GM18517 (cell line): ENCODE measurements at regions not wholly inside any gene's neighbourhood (a gene's known extent, or its start where the extent isn't known, plus 50 kb on each side); places are given as distances from the start of the nearest gene placed in this dataset.

ENCODE experiments used
- ATAC-seq: cut with Tn5 transposase; IDR thresholded peaks from one replicate; pipeline ENCODE4 v1.9.1; 2021; ENCODE audit warnings: mild to moderate bottlenecking, moderate library complexity; ENCODE audit not compliant: unreplicated experiment

DNA sequence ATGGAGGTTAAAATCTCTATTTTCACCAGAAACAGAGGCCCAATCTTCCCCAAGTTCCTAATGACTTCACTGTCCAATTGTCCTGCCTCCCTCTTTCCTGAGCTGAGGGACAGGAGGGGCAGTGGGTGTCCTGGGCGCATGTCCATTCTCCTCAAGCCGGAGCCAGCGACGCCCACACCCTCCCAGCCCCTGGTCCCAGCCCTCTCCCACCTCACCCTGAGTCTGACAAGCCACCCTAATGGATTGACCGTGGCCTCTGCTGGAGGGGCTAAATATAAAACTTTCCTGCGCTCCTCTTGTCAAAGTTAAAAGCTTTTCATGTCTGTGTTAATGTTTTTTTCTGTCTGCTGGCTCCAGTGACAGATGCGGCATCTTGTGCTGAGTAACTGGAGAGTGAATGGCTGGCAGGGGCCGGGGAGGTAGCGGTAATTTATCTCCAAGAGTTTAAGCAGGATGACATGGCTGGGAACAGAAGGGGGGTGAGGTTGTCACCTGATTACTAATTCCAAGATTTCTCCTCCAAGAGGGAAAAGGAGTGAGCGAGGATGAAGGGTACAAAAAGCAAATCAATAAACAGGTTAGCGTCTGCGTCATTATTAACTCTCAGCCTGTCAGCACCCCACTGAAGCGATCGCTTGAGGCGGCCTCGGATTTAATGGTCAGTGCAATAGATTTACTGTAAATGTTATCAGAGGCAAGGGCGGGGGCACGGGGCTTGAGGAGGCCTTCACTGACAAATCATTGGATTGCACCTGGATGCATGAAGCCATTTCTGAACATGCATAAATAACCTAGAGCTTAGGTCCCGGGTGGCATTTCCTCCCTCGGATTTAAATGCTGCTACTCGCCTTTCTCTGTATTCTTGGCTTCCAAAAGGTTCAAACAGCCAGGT, 118.1 kb upstream of the MAFB start:
- no peak for ATAC-seq

DNA sequence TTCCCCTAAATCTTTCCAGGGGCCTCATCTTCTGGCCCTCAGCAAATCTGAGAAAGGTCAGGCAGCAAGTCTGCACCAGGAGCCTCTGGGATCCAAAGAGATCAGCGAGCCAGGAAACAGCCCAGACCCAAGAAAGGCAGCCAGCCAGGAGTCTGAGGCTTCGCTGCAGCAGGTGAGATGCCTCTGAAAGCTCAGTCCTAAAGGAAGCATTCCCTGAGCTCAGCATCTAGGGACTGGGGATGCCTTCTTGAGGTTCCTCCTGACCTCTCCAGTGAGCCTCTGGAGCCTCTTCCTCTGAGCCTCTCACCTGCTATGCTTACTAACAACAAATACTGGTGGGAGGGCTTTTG, 118.8 kb upstream of the MAFB start:
- ATAC-seq: no peak

DNA sequence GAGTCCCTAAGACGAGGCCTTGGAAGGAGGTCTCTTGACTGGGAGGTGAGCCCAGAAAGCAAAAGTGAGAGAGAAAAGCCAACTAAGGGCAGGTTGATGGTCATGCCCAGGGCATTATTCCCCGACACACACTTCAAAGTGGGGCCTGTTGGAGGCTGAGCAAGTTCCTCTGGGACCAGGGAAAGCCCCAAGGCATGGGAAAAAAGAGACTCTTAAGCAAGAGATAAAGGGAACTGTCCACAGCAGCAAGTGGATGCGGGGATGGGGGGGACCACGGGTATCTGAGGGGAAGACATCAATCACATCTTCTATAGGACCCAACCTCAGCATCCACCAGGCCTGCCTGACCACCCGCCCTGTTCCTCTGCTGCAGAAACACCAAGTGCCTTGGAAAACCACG, 119.9 kb upstream of the MAFB start:
- ATAC-seq: no peak

DNA sequence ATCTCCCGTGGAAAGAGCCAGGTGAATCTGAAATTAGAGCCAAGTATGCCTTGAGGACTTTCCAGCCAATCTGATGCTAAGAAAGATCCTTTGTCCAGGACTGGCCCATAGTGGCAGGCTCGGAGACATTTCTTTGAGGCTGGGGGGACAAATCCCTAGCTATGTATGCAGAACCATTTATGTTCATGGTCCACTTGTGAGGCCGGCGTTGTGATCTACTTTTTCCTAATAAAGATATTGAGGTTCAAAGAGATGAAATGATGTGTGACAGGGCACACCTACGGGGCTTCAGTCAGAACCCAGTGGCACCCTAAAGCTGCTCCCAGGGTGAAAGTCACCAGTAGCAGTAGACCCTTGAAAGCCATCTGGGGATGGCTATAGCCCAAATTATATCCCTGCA, 120.3 kb upstream of the MAFB start:
- no peak for ATAC-seq

DNA sequence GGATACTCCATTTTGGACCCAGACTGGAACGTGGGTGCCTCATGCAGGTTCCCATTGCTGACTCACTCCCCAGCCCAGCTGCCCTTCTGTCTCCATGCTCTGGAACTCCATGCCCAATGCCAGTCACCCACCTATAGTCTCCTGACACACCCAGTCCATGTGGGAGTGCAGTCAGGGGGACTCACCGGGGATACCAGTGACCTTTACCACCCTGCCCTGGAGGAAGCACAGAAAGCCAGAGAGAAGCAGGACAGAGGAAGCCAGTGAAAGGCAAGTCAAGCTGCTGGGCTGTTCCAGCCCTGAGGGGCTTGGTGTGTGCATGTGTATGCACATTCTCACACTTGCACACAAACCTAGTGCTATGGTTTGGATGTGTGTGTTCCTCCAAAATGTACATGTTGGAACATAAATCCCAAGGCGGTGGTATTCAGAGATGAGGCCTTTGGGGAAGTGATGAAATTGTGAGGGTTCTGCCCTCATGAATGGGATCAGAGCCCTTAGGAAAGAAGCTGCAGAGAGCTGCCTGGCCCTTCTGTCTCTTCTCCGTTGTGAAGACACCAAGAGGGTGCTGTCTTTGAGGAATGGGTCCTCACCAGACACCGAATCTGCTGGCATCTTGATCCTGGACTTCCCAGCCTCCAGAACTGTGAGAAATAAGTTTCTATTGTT, 121.4 kb upstream of the MAFB start:
- no peak for ATAC-seq

DNA sequence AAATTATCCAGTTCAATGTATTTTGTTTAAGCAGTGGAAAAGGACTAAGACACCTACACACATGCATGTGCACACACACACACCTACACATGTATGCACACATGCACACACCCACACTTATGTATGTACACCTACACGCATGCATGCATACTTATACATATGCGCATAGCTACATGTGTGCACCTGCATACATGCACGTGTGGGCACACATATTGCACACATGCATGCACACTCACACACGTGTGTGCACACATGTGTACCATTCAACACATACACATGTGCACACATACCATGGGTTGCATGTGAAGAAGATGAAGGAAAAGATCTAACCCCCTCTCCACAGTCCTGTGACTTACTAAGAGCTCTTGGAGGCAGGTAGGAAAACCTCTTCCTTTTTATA, 122.0 kb upstream of the MAFB start:
- ATAC-seq: no peak

DNA sequence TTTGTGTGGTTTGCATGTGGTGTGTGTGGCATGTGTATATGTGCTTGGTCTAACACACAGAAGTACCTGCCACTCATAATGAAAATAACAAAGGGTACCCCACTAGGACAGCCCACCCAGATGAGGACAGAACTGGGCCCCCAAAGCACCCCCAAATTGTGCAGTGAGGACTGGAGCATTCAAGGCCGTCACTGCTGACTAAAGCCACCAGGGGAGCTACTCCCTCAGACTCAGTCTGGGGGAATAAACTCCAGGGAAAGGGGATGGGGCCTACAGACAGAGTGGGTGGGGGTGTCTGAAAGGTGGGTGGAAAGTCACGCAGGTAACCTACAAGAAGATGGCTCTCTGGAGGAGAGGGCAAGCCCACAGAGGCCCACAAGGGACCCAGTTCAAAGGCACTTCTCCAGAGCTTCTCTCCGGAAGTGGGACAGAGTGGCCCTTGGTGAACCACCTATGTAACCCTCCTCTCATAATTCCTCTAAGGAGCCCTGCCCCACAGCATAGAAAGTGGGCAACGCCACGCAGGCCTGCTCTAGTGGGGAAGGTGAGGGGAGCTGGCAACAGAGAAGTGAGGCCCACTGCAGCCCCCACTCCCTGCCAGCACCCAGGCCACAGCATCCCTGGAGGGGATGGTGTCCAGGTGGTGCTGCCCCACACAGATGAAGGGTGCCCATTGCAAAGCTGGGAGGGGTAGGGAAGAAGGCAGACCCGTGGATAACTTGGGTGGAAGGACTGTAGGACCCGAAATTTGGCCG, 122.8 kb upstream of the MAFB start:
- ATAC-seq: no peak

DNA sequence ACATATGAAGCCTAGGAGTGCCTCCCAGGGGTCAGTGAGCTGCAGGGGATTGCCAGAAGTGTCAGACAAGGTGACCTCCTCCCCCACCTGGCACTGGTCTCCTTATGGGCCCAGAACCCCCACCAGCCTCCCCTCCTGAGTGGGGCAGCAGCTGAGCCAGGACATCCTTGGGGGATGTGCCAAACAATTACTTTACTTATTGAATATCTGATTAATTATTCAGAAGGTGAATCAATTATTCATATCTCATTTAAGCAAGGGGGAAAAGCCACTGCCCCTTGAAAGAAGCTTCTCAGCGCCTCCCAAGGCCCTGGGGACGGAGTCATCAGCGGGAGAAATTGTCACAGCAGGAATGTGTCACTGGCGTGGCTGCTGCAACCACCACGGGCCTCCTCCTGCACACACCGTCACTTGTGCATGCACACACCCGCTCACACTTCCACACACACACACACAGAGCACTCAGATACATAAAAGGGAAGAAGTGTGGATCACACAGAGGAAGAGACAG, 123.4 kb upstream of the MAFB start:
- no peak for ATAC-seq

DNA sequence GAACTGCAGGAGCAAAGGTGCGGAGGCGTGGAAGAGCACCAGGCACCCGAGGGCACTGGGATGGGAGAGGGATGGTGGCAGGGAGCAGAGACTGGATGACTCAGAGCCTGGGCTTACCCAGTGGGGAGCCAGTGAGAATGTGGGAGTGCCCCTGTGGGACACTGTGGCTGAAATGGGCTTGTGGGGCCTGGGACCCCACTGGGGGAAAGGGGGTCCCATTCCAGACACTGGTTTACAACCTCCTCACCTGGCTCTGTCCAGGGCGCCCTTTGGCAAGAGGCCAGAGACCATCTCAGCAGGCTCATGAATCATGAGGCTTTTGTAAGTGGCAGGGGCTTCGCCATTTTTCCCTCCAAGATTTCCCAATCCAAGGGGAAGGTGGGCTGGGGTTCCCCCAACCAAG, 124.0 kb upstream of the MAFB start:
- ATAC-seq: no peak

DNA sequence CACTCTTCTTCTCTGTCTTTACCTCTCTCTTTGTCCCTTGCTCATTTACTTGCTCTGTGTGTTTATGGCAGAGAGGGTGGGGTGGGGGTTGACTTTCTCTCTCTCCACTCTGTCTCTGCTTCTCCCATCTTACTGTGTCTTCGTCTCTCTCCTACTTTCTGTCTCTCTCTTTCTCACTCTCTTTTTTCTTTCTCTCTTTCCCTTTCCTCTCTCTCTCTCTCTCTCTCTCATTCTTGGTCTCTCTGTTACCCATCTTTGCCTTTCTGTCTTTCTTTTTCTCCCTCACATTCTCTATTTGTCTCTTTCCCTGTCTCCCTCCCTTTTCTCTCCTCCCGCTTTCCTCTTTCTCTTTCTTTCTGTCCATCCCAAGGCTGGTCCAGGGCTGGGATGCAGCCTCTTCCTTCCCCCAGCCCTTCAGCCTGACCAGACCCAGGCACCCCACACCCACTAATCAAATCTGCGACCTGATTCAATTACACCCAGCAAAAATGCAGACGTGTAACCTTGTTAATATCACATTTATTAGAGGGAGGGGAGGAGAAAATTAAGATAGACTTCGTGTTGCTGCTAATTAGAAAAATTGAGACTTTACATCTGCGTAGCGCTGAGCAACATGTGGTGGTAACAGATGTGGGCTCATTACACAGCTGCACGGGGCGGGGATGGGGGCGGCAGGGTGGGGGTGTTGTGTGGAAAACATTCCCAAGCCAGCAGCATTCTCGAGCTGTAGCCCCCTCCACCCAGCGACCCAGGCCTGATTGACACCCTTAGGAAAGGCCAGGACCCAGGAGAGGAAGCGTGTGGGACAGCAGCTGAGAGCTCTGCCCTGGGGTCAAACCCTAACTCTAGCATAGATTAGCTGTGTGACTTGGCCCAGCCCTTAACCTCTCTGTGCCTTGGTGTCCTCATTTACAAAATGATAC, 124.9 kb upstream of the MAFB start:
- ATAC-seq: no peak

DNA sequence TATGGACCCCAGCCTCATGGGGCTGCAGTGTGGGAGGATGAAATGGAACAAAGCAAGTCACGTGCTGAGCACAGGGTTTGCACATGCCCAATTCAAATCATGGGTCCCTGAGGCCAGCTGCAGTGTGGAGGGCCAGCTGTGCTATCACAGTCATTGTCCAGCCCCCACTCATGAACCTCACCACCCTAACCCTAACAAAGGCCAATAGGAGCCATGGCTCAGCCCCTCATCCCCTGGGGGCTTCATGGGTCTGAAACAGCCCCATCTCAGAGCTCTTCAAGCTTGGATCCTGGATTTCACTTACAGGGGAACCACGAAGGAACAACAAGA, 125.6 kb upstream of the MAFB start:
- ATAC-seq: no peak

DNA sequence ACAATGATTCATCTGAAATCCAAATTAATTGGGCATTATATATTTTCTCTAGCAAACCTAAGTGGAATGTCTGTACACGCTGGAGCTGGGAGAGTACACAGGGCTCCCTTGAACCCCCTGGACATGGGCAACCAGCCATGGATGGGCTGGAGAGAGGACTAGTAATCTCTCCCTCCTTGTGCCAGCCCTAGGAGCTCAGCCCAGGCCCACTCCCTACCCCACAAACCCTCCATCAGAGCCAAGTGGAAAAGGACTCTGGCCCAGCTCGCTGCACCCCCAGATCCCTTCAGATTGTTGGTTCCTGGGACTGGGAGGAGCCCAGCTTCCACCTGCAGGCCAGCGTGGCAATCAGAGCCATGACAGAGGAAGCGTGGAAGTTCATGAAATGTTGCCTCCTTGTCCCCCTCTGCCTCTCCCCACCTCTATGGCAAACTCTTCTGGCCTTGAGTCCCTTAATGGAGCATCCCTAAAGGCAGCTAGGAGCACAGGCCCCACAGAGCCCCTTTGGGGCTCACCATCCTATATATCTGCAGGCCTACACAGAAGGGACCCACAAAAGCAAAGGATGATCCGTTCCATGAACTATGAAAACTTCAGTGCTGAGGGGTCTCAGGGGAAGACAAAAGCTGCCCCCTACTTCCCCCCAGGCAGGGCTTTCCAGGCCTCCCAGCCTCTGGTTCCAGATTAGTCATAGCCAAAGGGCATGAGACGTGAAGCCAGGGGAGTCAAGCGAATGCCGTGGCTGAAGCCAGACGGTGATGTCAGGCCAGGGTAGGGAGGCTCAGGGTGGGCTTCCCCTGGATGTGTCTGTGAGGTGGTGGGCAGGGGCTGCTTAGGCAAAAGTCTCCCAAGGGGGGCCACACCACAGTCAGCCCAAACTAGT, 126.4 kb upstream of the MAFB start:
- no peak for ATAC-seq

DNA sequence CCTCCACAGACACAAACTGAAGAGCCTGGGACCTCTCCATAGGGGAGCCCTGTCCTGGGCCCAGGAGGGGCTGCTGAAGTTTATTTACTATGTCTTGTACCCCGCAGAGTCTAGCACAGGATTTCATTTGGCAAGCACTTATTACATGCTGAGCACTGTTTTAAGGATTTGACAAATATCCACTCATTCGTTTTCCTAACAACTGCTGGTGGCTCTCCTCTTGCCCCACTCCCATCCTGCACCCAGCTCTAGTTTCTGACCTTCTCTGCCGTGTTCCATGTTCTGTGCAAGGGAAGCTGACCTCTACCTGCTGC, 127.0 kb upstream of the MAFB start:
- no peak for ATAC-seq

DNA sequence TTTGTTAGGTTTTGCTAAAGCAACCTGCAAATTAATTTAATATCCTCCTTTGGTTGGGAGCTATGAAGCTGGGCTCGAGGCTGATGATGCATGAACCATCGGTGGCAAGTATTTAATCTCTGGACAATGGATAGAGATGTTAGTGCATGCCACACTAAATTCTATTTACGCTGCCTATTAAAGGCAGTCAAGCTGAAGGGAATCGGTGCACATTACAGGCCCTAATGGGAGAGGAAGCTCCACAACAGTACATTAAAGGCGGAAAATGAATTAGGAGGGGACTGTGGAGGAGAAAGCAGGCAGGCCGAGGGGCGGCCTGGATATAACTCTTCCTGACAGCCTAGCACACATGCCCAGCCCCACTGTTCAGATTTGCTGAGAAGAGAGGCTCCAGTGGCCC, 132.4 kb upstream of the MAFB start:
- no peak for ATAC-seq

DNA sequence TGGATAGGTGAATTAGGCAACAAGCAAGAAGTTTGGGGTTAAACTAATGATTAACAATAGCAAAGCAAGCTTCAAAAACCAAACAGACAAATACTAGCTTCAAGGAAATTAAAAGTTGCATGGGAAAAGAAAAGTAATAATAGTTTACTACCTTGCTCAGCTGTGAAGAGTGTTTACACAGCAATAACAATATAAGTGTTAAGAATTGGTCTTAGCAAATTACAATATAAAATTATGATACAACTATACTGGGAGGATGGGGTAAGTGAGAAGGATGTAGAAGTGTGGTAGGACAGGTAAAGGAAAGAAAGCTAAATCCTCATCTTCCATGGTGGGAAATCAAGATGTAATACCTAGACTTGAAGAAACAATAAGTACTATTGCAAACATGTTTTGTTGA, 137.7 kb upstream of the MAFB start:
- no peak for ATAC-seq

DNA sequence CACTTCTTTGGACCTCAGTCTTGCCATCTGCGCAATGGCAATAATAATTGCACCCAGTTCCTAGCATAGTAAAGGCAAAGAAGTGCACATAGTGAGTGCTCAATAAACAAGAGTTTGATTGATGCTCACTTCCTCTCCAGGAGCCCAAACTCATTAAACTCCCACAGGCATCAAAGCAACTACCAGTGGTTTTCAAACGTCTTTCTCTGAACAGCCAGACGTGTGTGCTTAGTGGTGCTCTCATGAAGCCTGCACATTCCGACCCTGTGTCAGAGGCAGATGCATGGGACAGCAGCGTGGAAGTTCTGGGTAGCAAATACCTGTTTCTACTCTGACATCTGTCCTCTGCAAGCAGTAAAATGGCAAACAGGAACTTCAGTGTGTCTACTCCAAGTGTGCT, 146.3 kb upstream of the MAFB start:
- no peak for ATAC-seq

DNA sequence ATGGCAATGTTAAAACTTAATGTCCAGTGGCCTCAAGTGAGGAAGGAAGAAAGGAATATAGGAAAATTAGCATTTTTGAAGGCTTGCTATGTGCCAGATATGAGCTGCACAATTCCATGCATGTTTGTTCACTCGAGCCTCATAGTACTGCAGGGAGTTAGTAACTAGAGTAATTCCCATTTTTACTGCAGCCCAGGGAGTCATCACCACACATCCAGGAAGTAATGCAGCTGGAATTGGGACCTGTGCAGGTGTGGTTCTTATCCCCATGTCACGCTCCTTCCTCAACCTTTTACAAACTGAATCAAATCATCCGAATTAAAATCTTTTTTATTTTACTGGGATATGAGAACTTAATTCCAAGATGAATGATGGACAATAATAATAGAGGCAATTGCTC, 149.5 kb upstream of the MAFB start:
- ATAC-seq: no peak

DNA sequence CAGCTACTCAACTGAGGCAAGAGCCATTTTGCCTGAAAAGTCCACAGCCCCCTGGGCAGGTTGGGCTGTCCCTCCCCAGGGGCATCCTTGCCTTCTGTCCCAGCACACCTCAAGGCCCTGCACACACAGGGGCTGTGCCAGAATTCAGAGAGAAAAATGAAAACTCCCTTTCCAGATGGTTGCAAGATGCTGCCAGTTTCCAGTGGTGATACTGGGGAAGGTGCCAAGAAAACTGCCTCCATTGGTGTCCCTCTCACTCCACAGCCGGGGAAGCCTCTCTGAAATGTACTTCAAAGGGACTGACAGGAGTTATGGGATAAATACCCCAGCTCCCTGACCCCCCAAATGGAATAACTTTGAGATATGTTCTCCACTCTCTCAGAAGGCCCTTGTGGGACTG, 154.2 kb upstream of the MAFB start:
- no peak for ATAC-seq

DNA sequence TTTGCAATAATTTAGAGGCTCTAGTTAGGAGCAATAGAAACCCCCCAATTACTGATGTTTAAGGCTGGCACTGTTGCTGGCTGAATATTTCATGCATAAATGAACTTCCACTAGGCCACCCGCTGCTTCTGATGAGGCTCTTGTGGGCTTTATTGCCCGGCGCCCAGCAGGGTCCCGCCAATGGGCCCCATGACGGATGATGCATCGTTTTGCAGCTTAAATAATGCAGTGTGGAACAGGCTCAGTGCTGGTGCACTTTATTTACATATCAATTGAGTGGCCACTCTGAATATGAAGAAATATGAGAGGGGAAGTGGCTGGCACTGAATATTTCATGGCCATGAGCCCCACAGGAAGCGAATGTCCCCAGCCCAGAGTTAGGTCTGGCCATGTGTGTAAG, 155.3 kb upstream of the MAFB start:
- no peak for ATAC-seq

DNA sequence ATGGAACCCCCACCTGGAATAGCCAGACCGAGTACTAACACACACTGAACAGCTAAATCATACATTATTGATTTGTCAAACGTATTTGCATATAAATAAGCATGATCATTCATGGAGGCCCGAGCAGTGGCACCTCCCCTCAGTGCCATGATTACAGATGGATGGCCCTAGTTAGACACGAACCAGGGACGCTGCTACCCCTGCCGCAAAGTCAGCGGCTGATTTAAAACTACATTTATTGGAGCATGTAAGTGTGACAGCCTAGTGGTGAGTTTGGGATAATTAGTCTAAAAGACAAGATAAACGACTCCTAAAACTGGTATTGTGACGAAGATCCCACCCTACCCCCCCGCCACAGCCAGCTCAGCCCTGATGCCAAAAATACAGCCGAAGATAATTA, 159.1 kb upstream of the MAFB start:
- ATAC-seq: no peak
